ENCODE measurements at regions not wholly inside any gene's neighbourhood (a gene's known extent, or its start where the extent isn't known, plus 50 kb on each side); places are given as distances from the start of the nearest gene placed in this dataset.

DNA sequence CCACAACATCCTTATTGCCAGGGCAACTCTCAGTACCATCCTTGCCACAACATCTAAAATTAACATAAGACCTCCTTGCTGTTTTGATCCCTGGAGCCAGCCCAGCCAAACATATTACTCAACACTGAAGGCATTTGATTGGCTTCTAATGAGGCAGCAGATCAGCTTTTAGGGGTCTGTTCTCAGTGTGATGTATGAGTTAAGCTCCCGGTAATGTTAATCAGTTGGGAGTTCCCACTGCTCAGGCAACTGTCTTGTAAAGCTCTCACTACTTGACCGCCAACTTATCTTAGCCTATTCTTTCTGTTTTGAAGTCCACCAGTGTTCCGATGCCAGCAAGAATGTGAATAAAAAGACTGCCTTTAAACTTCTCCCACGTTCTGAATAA is 158.9 kb downstream of the FOXB1 start:
- TF ChIP-seq, protein P1, sequence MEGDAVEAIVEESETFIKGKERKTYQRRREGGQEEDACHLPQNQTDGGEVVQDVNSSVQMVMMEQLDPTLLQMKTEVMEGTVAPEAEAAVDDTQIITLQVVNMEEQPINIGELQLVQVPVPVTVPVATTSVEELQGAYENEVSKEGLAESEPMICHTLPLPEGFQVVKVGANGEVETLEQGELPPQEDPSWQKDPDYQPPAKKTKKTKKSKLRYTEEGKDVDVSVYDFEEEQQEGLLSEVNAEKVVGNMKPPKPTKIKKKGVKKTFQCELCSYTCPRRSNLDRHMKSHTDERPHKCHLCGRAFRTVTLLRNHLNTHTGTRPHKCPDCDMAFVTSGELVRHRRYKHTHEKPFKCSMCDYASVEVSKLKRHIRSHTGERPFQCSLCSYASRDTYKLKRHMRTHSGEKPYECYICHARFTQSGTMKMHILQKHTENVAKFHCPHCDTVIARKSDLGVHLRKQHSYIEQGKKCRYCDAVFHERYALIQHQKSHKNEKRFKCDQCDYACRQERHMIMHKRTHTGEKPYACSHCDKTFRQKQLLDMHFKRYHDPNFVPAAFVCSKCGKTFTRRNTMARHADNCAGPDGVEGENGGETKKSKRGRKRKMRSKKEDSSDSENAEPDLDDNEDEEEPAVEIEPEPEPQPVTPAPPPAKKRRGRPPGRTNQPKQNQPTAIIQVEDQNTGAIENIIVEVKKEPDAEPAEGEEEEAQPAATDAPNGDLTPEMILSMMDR (conservative IDR thresholded peaks at IDR 0.05 in 1 of 2, IDR thresholded peaks at IDR 0.05 in 1 of 2; ENCODE audit: extremely low read depth in 1 of 2, insufficient read depth in 1 of 2, low read depth in 1 of 2, low read length in 2 of 2): no peak
- no peak for TF ChIP-seq EZH2 (IDR thresholded peaks at IDR 0.05; ENCODE audit: borderline replicate concordance, low read length)
